Activated naive CD4-positive, alpha-beta T cell treated with anti-CD3 and anti-CD28 coated beads, Interleukin-2, amount 50 U/mL, for 24 hours (primary cell): ENCODE measurements at regions not wholly inside any gene's neighbourhood (a gene's known extent, or its start where the extent isn't known, plus 50 kb on each side); places are given as distances from the start of the nearest gene placed in this dataset.

ENCODE experiments used
- H3K27ac Mint-ChIP-seq: one replicate; pipeline ENCODE4 v1.8.0; 2021; ENCODE audit warnings: mild to moderate bottlenecking, mixed read lengths
- H3K27me3 Mint-ChIP-seq: one replicate; pipeline ENCODE4 v1.8.0; 2021; ENCODE audit warnings: mixed read lengths
- H3K36me3 Mint-ChIP-seq: one replicate; pipeline ENCODE4 v1.8.0; 2021; ENCODE audit warnings: mixed read lengths
- H3K4me1 Mint-ChIP-seq: one replicate; pipeline ENCODE4 v1.8.0; 2021; ENCODE audit warnings: mixed read lengths
- H3K4me3 Mint-ChIP-seq: one replicate; pipeline ENCODE4 v1.8.0; 2021; ENCODE audit warnings: mild to moderate bottlenecking, mixed read lengths
- H3K9me3 Mint-ChIP-seq: one replicate; pipeline ENCODE4 v1.8.0; 2021; ENCODE audit warnings: mixed read lengths

DNA sequence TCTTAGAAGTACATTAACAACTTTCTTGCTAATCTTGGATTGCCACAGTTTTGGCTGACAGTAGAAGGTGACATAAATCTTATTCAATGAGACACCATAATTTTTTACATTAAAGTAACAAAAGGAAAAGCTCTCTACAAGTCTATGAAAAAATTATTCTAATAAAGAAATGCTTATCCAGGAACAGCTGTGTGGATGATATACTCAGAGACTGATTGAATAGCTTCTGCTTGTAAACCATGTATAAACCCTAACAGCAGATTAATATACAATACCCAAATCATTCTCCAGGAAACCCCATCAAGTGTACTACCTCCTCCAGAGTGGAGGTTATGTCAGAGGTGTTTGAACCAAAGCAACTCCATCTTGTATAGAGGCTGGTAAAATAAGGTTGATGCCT is 581.4 kb upstream of the PTGER4 start:
- Mint-ChIP-seq H3K4me3 (no peak overlapping the region), H3K27ac (no peak overlapping the region), H3K4me1 (no peaks in the 10 kb centered on the region), H3K27me3 (no peaks in the 10 kb centered on the region), H3K9me3 (no peaks in the 10 kb centered on the region), H3K36me3 (no peaks in the 10 kb centered on the region)

DNA sequence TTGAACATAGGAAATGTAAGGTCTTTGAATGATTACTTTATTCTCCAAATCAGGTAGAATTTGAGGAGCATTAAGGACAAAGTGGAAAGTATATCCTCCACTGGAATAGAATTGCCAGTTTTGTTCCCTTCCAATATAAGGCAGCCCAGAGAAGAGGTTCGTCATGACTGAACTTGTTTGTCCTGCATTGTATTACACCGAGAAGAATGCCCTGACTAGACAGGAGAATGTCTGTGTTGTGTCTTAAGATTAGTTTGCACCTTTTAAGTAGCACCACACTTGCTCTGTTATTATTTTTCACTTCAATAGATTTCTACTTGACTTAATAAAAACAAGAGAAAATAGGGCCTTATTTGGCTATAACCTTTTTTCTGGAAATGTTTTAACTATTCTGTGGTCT is 586.2 kb upstream of the PTGER4 start:
- H3K4me1 Mint-ChIP-seq, result no peaks in the 10 kb centered on the region
- no peaks in the 10 kb centered on the region for H3K36me3 Mint-ChIP-seq
- no peak overlapping the region for H3K4me3 Mint-ChIP-seq
- no peak overlapping the region for H3K27ac Mint-ChIP-seq
- H3K27me3 Mint-ChIP-seq, result no peaks in the 10 kb centered on the region
- H3K9me3 Mint-ChIP-seq, result peaks cover 6% of the 10 kb centered on the region

DNA sequence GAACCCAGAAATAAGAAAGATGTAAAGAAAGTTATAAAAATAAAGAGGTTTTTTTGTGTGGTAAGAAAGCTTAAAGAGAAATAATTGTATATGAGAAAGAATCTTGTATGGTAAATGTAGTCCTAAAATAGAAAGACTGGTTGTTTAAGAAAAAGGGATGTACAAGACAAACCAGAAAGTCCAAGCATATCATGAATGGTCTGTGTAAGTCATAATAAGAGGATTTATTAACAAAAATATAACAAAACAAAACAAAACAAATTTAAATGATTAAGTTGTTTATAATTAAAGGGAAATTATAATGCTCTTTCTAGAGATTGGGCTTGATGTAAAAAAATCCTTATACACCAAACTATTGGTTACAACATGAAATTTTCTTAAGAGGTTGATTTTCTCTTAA is 590.4 kb upstream of the PTGER4 start:
- H3K27me3 Mint-ChIP-seq, result no peaks in the 10 kb centered on the region
- H3K27ac Mint-ChIP-seq, result no peak overlapping the region
- no peak overlapping the region for H3K4me3 Mint-ChIP-seq
- peaks cover 6% of the 10 kb centered on the region for H3K9me3 Mint-ChIP-seq
- H3K36me3 Mint-ChIP-seq, result no peaks in the 10 kb centered on the region
- no peaks in the 10 kb centered on the region for H3K4me1 Mint-ChIP-seq

GRCh38 chr5:40084614-40085013 is 595.1 kb upstream of the PTGER4 start:
- Mint-ChIP-seq H3K27ac (no peak overlapping the region), H3K9me3 (no peaks in the 10 kb centered on the region), H3K27me3 (peaks cover 4% of the 10 kb centered on the region), H3K36me3 (no peaks in the 10 kb centered on the region), H3K4me3 (no peak overlapping the region), H3K4me1 (peaks cover 3% of the 10 kb centered on the region)

DNA sequence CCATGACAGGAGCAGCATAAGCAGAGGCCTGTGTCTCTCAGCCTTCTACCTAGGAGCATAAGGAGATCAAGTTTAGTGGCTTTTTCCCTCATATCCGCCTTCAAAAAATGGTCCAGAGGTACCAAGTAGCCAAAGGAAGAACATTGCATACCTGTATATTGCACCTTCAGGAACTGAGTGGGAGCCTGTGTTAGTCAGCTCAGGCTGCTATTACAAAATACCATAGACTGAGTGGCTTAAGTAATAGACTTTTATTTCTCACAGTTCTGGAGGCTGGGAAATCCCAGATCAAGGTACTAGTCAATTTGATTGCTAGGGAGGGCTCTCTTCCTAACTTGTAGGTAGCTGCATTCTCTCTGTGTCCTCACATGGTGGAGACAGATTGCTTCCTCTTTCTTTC is 597.4 kb upstream of the PTGER4 start:
- H3K9me3 Mint-ChIP-seq, result no peaks in the 10 kb centered on the region
- H3K36me3 Mint-ChIP-seq, result no peaks in the 10 kb centered on the region
- H3K4me3 Mint-ChIP-seq, result no peak overlapping the region
- H3K4me1 Mint-ChIP-seq, result peaks cover 3% of the 10 kb centered on the region
- no peak overlapping the region for H3K27ac Mint-ChIP-seq
- peaks cover 4% of the 10 kb centered on the region for H3K27me3 Mint-ChIP-seq

DNA sequence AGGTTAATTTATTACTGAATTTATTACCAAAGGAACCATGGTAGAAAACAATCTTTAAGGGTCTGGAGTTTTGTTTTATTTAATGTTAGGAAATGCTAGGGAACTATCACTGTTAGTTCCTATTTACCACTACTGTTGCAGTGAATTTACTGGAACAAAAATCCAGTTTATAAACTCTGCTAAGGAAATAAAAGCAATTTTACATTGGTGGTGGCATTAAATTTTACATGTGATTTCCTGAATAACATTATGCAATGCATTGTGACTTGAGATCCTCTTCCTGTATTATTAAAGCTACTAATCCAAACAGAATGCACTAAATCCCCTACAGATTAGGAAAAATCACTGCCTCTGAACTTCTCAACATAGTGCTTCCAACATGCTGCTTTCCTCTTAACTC is 599.5 kb upstream of the PTGER4 start:
- Mint-ChIP-seq H3K9me3 (no peaks in the 10 kb centered on the region), H3K4me1 (peaks cover 3% of the 10 kb centered on the region), H3K36me3 (no peaks in the 10 kb centered on the region), H3K27me3 (peaks cover 4% of the 10 kb centered on the region), H3K27ac (no peak overlapping the region), H3K4me3 (no peak overlapping the region)

DNA sequence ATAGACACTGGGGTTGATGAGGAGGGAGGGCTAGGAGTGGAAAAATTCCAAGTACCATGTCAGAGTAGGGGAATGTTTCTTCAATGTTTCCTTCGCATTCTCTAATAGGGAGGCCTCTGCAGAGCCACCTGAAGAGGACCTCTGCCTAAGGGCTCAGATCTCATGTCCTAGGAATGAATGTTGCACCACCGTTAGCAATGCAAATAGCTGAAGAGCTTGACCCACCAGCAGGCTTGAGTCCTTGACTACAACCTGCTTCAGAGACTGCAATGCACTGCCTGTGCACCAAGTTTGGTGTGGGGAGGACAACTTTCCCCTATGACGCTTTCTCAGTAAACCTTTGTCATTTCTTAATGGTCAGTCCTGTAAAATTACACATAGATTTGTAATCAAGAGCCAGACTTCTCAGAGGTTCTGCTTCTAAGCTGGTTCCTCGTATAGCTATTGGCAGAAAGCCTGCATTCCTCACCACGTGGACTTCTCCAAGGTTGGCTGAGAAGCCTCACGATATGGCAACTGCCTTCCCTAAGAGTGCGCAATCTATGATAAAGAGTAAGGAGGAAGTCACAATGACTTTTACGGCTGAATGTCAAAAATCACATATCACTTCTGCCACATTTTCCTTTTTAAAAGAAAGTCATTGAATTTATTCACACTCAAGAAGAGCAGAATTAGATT is 600.7 kb upstream of the PTGER4 start:
- Mint-ChIP-seq H3K9me3 (no peaks in the 10 kb centered on the region), H3K4me3 (no peak overlapping the region), H3K36me3 (no peaks in the 10 kb centered on the region)

DNA sequence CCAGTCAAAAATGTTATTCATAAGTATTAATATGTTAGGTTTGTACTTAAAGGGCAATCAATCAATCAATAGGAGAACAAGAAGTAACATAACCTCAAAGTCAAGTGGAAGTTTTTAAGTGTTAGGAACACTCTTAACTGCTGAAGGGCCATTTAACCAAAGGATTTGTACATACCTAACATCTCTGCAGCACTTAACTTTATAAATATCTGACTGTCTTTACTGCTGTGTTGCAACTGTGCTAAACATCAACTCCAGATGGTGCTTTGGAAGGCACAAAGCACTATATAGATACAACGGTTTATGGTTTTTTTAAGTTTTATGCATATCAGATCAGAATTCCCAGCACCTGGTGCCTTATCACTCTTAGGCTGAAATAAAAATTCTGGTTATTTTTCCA is 604.9 kb upstream of the PTGER4 start:
- H3K36me3 Mint-ChIP-seq, result no peaks in the 10 kb centered on the region
- H3K4me3 Mint-ChIP-seq, result no peak overlapping the region
- H3K9me3 Mint-ChIP-seq, result no peaks in the 10 kb centered on the region
- no peak overlapping the region for H3K27ac Mint-ChIP-seq
- no peaks in the 10 kb centered on the region for H3K4me1 Mint-ChIP-seq
- H3K27me3 Mint-ChIP-seq, result peaks cover under 1% of the 10 kb centered on the region

More for the DNA sequence above, 600.7 kb upstream of the PTGER4 start:
- Mint-ChIP-seq H3K27me3 (peaks cover 4% of the 10 kb centered on the region), H3K4me1 (peaks cover 3% of the 10 kb centered on the region), H3K27ac (no peak overlapping the region)

- H3K4me3 Mint-ChIP-seq, result no peak overlapping the region
- no peaks in the 10 kb centered on the region for H3K4me1 Mint-ChIP-seq
- no peaks in the 10 kb centered on the region for H3K36me3 Mint-ChIP-seq
- H3K27me3 Mint-ChIP-seq, result no peaks in the 10 kb centered on the region
- H3K27ac Mint-ChIP-seq, result no peak overlapping the region
- no peaks in the 10 kb centered on the region for H3K9me3 Mint-ChIP-seq
These were observed 605.8 kb upstream of the PTGER4 start for GRCh38 chr5:40073927-40074326.

DNA sequence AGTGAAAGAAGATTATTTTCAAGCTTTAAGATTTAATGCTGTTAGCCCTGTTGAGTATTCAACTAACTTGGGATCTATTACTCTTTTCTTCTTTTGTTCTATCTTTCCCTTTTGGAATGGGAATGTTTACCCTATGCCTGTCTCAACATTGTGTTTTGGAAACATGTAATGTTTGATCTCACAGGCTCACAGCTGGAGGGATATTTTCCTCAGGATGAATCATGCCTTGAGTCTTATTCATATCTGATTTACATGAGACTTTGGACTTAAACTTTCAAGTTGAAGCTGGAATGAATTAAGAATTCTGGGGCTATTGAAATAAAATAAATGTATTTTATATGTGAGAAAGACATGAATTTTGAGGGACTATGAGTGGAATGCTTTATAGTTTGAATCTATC is 607.8 kb upstream of the PTGER4 start:
- no peaks in the 10 kb centered on the region for H3K9me3 Mint-ChIP-seq
- no peak overlapping the region for H3K4me3 Mint-ChIP-seq
- H3K36me3 Mint-ChIP-seq, result no peaks in the 10 kb centered on the region
- H3K4me1 Mint-ChIP-seq, result no peaks in the 10 kb centered on the region
- no peak overlapping the region for H3K27ac Mint-ChIP-seq
- H3K27me3 Mint-ChIP-seq, result peaks cover 2% of the 10 kb centered on the region

DNA sequence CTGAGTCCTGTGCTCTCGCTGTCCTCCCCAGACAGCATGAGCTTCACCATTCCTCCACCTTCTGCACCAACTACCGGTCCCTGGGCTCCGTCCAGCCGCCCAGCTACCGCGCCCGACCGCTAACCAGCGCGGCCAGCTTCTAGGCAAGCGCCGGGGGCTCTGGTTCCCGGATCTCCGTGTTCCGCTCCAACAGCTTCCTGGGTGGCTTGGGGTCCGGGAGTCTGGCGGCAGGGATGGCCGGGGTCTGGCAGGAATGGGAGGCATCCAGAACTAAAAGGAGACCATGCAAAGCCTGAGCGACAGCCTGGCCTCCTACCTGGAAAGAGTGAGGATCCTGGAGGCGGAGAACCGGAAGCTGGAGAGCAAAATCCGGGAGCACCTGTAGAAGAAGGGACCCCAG is 613.1 kb upstream of the PTGER4 start:
- no peak overlapping the region for H3K4me3 Mint-ChIP-seq
- H3K9me3 Mint-ChIP-seq, result no peaks in the 10 kb centered on the region
- no peaks in the 10 kb centered on the region for H3K4me1 Mint-ChIP-seq
- no peak overlapping the region for H3K27ac Mint-ChIP-seq
- peaks cover 2% of the 10 kb centered on the region for H3K27me3 Mint-ChIP-seq
- H3K36me3 Mint-ChIP-seq, result no peaks in the 10 kb centered on the region

DNA sequence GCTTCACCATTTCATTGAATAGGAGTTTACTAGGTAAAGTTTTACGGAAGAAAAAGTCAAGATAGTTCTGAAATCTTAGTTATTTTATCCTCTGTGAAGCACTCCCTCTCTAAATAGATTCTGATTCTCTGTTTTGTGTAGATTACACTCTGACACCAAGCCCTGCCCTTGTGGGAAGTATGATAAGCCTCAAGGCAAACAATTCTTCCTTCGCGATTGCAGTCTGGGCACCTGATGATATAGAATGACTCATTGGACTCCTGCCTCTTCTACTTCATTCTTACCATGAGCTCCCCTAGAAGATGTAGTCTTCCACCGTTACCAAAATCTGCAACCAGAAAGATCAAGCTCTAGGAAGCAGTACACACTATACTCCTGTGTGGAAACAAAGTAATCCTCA is 626.9 kb upstream of the PTGER4 start:
- H3K27ac Mint-ChIP-seq, result peak overlapping the region; percentile 31
- H3K27me3 Mint-ChIP-seq, result peaks cover 3% of the 10 kb centered on the region
- H3K4me3 Mint-ChIP-seq, result no peak overlapping the region
- H3K36me3 Mint-ChIP-seq, result no peaks in the 10 kb centered on the region
- H3K9me3 Mint-ChIP-seq, result no peaks in the 10 kb centered on the region
- H3K4me1 Mint-ChIP-seq, result no peaks in the 10 kb centered on the region

DNA sequence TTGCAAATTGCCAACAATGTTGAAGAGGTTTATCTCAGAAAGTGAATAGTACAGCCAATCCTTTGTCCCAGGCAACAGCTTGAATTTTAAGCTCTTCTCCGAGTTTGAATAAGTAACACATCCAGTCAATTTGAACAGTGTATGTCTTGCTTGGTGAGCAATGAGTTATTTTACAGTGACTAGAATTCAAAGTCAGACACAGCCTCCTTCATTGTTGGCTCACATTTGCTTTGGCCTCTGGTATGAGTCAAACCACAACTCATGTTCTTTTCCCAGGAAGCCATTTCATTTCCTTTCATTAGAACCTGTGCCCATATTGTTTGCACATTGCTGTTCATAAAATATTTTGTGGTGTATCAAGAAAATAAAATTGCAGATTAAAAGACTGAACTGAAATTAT is 622.0 kb upstream of the DAB2 start:
- no peak overlapping the region for H3K27ac Mint-ChIP-seq
- H3K4me1 Mint-ChIP-seq, result no peaks in the 10 kb centered on the region
- H3K4me3 Mint-ChIP-seq, result no peak overlapping the region
- H3K9me3 Mint-ChIP-seq, result no peaks in the 10 kb centered on the region
- H3K27me3 Mint-ChIP-seq, result no peaks in the 10 kb centered on the region
- no peaks in the 10 kb centered on the region for H3K36me3 Mint-ChIP-seq

GRCh38 chr5:40045429-40045828 is 620.6 kb upstream of the DAB2 start:
- Mint-ChIP-seq H3K4me3 (no peak overlapping the region), H3K27me3 (no peaks in the 10 kb centered on the region), H3K4me1 (no peaks in the 10 kb centered on the region), H3K9me3 (no peaks in the 10 kb centered on the region), H3K36me3 (no peaks in the 10 kb centered on the region), H3K27ac (no peak overlapping the region)

GRCh38 chr5:40043916-40044315 is 619.1 kb upstream of the DAB2 start:
- no peaks in the 10 kb centered on the region for H3K27me3 Mint-ChIP-seq
- H3K27ac Mint-ChIP-seq, result no peak overlapping the region
- H3K36me3 Mint-ChIP-seq, result no peaks in the 10 kb centered on the region
- H3K4me3 Mint-ChIP-seq, result no peak overlapping the region
- H3K4me1 Mint-ChIP-seq, result no peaks in the 10 kb centered on the region
- H3K9me3 Mint-ChIP-seq, result no peaks in the 10 kb centered on the region

DNA sequence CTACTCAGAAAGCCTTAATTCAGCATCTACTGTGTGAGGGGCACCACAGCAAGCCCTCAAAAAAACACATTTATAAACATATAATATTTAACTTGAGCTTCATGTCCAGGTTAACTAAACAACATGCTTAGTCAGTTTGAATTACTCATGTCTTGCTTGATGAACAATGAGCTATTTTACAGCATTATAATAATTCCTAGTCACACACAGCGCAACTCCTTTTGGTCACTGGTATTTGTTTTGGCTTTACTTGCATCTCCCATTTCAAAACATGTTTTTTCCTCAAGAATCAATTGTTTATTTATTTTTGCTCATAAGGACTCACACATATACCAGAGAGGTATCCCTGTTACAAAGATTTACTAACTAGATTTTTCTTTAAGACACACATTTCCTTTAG is 616.7 kb upstream of the DAB2 start:
- no peak overlapping the region for H3K27ac Mint-ChIP-seq
- no peaks in the 10 kb centered on the region for H3K27me3 Mint-ChIP-seq
- no peaks in the 10 kb centered on the region for H3K4me1 Mint-ChIP-seq
- no peak overlapping the region for H3K4me3 Mint-ChIP-seq
- H3K36me3 Mint-ChIP-seq, result no peaks in the 10 kb centered on the region
- H3K9me3 Mint-ChIP-seq, result no peaks in the 10 kb centered on the region

- H3K4me3 Mint-ChIP-seq, result no peak overlapping the region
These were observed 612.9 kb upstream of the DAB2 start for GRCh38 chr5:40037713-40038112.

More at GRCh38 chr5:40037713-40038112, 612.9 kb upstream of the DAB2 start:
- Mint-ChIP-seq H3K27me3 (no peaks in the 10 kb centered on the region), H3K27ac (no peak overlapping the region), H3K9me3 (no peaks in the 10 kb centered on the region), H3K36me3 (no peaks in the 10 kb centered on the region), H3K4me1 (peaks cover 4% of the 10 kb centered on the region)
